ENCODE measurements at regions not wholly inside any gene's neighbourhood (a gene's known extent, or its start where the extent isn't known, plus 50 kb on each side); places are given as distances from the start of the nearest gene placed in this dataset.
"Not testable (repeated sequence)": the region's sequence is repeated elsewhere in the genome, so short reads cannot be mapped to it uniquely, and the experiment has no call there.

GRCh38 chr2:6168485-6168884 lies 476.3 kb downstream of the SOX11 start:
- no peak for TF ChIP-seq Cebpa-rat (IDR thresholded peaks at IDR 0.05)
- H3K36me3 ChIP-seq = no peaks in the 10 kb centered on the region
- H3K27me3 ChIP-seq = no peaks in the 10 kb centered on the region
- H4K20me1 ChIP-seq = no peaks in the 10 kb centered on the region
- H3K27ac ChIP-seq = no peak overlapping the region
- H3K4me3 ChIP-seq = no peak overlapping the region
- peaks cover 5% of the 10 kb centered on the region for H3K9me3 ChIP-seq
- H3K4me1 ChIP-seq = peaks cover 4% of the 10 kb centered on the region; the same call in 1 of the 2 replicates
- no peak overlapping the region for H3K9ac ChIP-seq
- H3K4me2 ChIP-seq = no peak overlapping the region

- Histone ChIP-seq H3K4me3 (no peak overlapping the region), H3K9ac (no peak overlapping the region), H3K4me2 (no peak overlapping the region), H3K27ac (no peak overlapping the region), H4K20me1 (no peaks in the 10 kb centered on the region), H3K4me1 (peaks cover 4% of the 10 kb centered on the region; the same call in 1 of the 2 replicates), H3K9me3 (peaks cover 17% of the 10 kb centered on the region), H3K36me3 (no peaks in the 10 kb centered on the region), H3K27me3 (no peaks in the 10 kb centered on the region)
- TF ChIP-seq Cebpa-rat (IDR thresholded peaks at IDR 0.05) = no peak
Observed at GRCh38 chr2:6171294-6171693, 479.1 kb downstream of the SOX11 start.

GRCh38 chr2:6177811-6178210 lies 485.6 kb downstream of the SOX11 start:
- H3K4me2 ChIP-seq = no peak overlapping the region
- no peaks in the 10 kb centered on the region for H4K20me1 ChIP-seq
- H3K36me3 ChIP-seq = no peaks in the 10 kb centered on the region
- H3K27ac ChIP-seq = no peak overlapping the region
- no peak overlapping the region for H3K4me3 ChIP-seq
- no peak for TF ChIP-seq Cebpa-rat (IDR thresholded peaks at IDR 0.05)
- no peaks in the 10 kb centered on the region for H3K27me3 ChIP-seq
- H3K9ac ChIP-seq = no peak overlapping the region
- H3K4me1 ChIP-seq = no peaks in the 10 kb centered on the region
- H3K9me3 ChIP-seq = peaks cover 17% of the 10 kb centered on the region

- TF ChIP-seq Cebpa-rat (IDR thresholded peaks at IDR 0.05) = no peak
- no peaks in the 10 kb centered on the region for H3K36me3 ChIP-seq
- H3K4me2 ChIP-seq = no peak overlapping the region
- no peaks in the 10 kb centered on the region for H3K9me3 ChIP-seq
- no peak overlapping the region for H3K4me3 ChIP-seq
- no peaks in the 10 kb centered on the region for H4K20me1 ChIP-seq
- H3K4me1 ChIP-seq = no peaks in the 10 kb centered on the region
- no peaks in the 10 kb centered on the region for H3K27me3 ChIP-seq
- no peak overlapping the region for H3K9ac ChIP-seq
- no peak overlapping the region for H3K27ac ChIP-seq
Observed at GRCh38 chr2:6181525-6181924, 489.3 kb downstream of the SOX11 start.

- Histone ChIP-seq H3K27ac (no peak overlapping the region), H3K9me3 (no peaks in the 10 kb centered on the region), H3K27me3 (no peaks in the 10 kb centered on the region), H3K4me3 (no peak overlapping the region), H3K4me2 (no peak overlapping the region), H4K20me1 (no peaks in the 10 kb centered on the region), H3K36me3 (no peaks in the 10 kb centered on the region), H3K4me1 (no peaks in the 10 kb centered on the region), H3K9ac (no peak overlapping the region)
- no peak for TF ChIP-seq Cebpa-rat (IDR thresholded peaks at IDR 0.05)
Observed at GRCh38 chr2:6181926-6182325, 489.7 kb downstream of the SOX11 start.

GRCh38 chr2:6183226-6183625 lies 491.0 kb downstream of the SOX11 start:
- H3K36me3 ChIP-seq = no peaks in the 10 kb centered on the region
- no peak for TF ChIP-seq Cebpa-rat (IDR thresholded peaks at IDR 0.05)
- no peaks in the 10 kb centered on the region for H4K20me1 ChIP-seq
- no peak overlapping the region for H3K4me3 ChIP-seq
- H3K27me3 ChIP-seq = no peaks in the 10 kb centered on the region
- H3K4me1 ChIP-seq = no peaks in the 10 kb centered on the region
- no peaks in the 10 kb centered on the region for H3K9me3 ChIP-seq
- no peak overlapping the region for H3K27ac ChIP-seq
- no peak overlapping the region for H3K9ac ChIP-seq
- H3K4me2 ChIP-seq = no peak overlapping the region

- Histone ChIP-seq H3K4me1 (no peaks in the 10 kb centered on the region), H3K9me3 (no peaks in the 10 kb centered on the region), H3K4me3 (no peak overlapping the region), H3K4me2 (no peak overlapping the region), H3K27me3 (no peaks in the 10 kb centered on the region), H3K9ac (no peak overlapping the region), H4K20me1 (no peaks in the 10 kb centered on the region), H3K27ac (no peak overlapping the region), H3K36me3 (no peaks in the 10 kb centered on the region)
- no peak for TF ChIP-seq Cebpa-rat (IDR thresholded peaks at IDR 0.05)
Observed at GRCh38 chr2:6184532-6185292, 492.5 kb downstream of the SOX11 start.

- no peak overlapping the region for H3K9ac ChIP-seq
- no peaks in the 10 kb centered on the region for H3K27me3 ChIP-seq
- no peaks in the 10 kb centered on the region for H3K9me3 ChIP-seq
- no peaks in the 10 kb centered on the region for H4K20me1 ChIP-seq
- TF ChIP-seq Cebpa-rat (IDR thresholded peaks at IDR 0.05) = no peak
- no peak overlapping the region for H3K27ac ChIP-seq
- no peak overlapping the region for H3K4me2 ChIP-seq
- H3K4me1 ChIP-seq = no peaks in the 10 kb centered on the region
- H3K4me3 ChIP-seq = no peak overlapping the region
- H3K36me3 ChIP-seq = no peaks in the 10 kb centered on the region
Observed at GRCh38 chr2:6186332-6187151, 494.4 kb downstream of the SOX11 start.

GRCh38 chr2:6196449-6196848 lies 504.3 kb downstream of the SOX11 start:
- H3K9me3 ChIP-seq = peaks cover 13% of the 10 kb centered on the region
- no peaks in the 10 kb centered on the region for H3K36me3 ChIP-seq
- no peak overlapping the region for H3K4me3 ChIP-seq
- TF ChIP-seq Cebpa-rat (IDR thresholded peaks at IDR 0.05) = no peak
- no peaks in the 10 kb centered on the region for H4K20me1 ChIP-seq
- H3K27ac ChIP-seq = no peak overlapping the region
- H3K27me3 ChIP-seq = no peaks in the 10 kb centered on the region
- no peak overlapping the region for H3K4me2 ChIP-seq
- H3K4me1 ChIP-seq = no peaks in the 10 kb centered on the region
- H3K9ac ChIP-seq = no peak overlapping the region

GRCh38 chr2:6198370-6198919 lies 506.3 kb downstream of the SOX11 start:
- not testable (repeated sequence) for H3K4me2 ChIP-seq, H3K27me3 ChIP-seq, H4K20me1 ChIP-seq, H3K27ac ChIP-seq, H3K4me1 ChIP-seq, H3K36me3 ChIP-seq, H3K4me3 ChIP-seq, H3K9ac ChIP-seq
- peaks cover 18% of the 10 kb centered on the region for H3K9me3 ChIP-seq

Measured in BLaER1 (cell line).